Keratinocyte (primary cell): ENCODE measurements at regions not wholly inside any gene's neighbourhood (a gene's known extent, or its start where the extent isn't known, plus 50 kb on each side); places are given as distances from the start of the nearest gene placed in this dataset.

Experiments
- DNase-seq: peaks from one replicate; pipeline ENCODE4 v3.0.0-alpha.2; 2011; ENCODE audit warnings: low read depth, missing footprints, low spot score
- FAIRE-seq: peaks from 2 replicates; lab custom pipeline; 2011; peaks lifted over from hg19 to GRCh38; lab: Jason Lieb, UNC
- H2AFZ ChIP-seq: 2 replicates; pipeline ENCODE4 v1.6.0; 2012; ENCODE audit warnings: low read length, control low read depth, inconsistent platforms; ENCODE audit not compliant: control insufficient read depth
- H3K27ac ChIP-seq: 2 replicates; pipeline ENCODE4 v1.5.1; 2011; ENCODE audit warnings: low read length; ENCODE audit not compliant: control insufficient read depth, insufficient read depth
- H3K27me3 ChIP-seq: 3 replicates; pipeline ENCODE4 v1.6.0; 2011; ENCODE audit warnings: low read length; ENCODE audit not compliant: control insufficient read depth, insufficient read depth; ENCODE audit errors: extremely low read depth
- H3K36me3 ChIP-seq, 2 experiments: 2 replicates in 1 of 2; 3 replicates in 1 of 2; pipeline ENCODE4 v1.5.1; 2011; ENCODE audit warnings: low read length in 2 of 2, mild to moderate bottlenecking in 1 of 2; ENCODE audit not compliant: control insufficient read depth in 2 of 2, insufficient read depth in 2 of 2; ENCODE audit errors: extremely low read depth in 1 of 2
- H3K4me1 ChIP-seq: 3 replicates; pipeline ENCODE4 v1.5.1; 2011; ENCODE audit warnings: low read length; ENCODE audit not compliant: control insufficient read depth, insufficient read depth; ENCODE audit errors: extremely low read depth
- H3K4me2 ChIP-seq: 3 replicates; pipeline ENCODE4 v1.6.0; 2011; ENCODE audit warnings: low read depth, low read length; ENCODE audit not compliant: control insufficient read depth, insufficient read depth; ENCODE audit errors: extremely low read depth
- H3K4me3 ChIP-seq, 3 experiments: fragments of 200-600 bp in 1 of 3; sonication (generic) in 1 of 3; 2 replicates in 2 of 3; 3 replicates in 1 of 3; pipeline ENCODE4 v1.5.1; 2011 to 2016; ENCODE audit warnings: low read length in 3 of 3, mild to moderate bottlenecking in 3 of 3, control low read depth in 2 of 3, inconsistent platforms in 1 of 3, low read depth in 1 of 3, mixed read lengths in 1 of 3, mixed run types in 1 of 3, moderate library complexity in 1 of 3; ENCODE audit not compliant: control insufficient read depth in 2 of 3, insufficient read depth in 2 of 3; ENCODE audit errors: extremely low read depth in 1 of 3
- H3K79me2 ChIP-seq: 2 replicates; pipeline ENCODE4 v1.6.0; 2012; ENCODE audit warnings: low read length; ENCODE audit not compliant: control insufficient read depth, insufficient read depth
- H3K9ac ChIP-seq: 3 replicates; pipeline ENCODE4 v1.6.0; 2011; ENCODE audit warnings: low read length; ENCODE audit not compliant: control insufficient read depth, insufficient read depth; ENCODE audit errors: extremely low read depth
- H3K9me1 ChIP-seq: 3 replicates; pipeline ENCODE4 v1.6.0; 2011; ENCODE audit warnings: low read length; ENCODE audit not compliant: control insufficient read depth, insufficient read depth; ENCODE audit errors: extremely low read depth
- H3K9me3 ChIP-seq: 2 replicates; pipeline ENCODE4 v1.5.1; 2012; ENCODE audit warnings: low read depth, low read length; ENCODE audit not compliant: control insufficient read depth
- H4K20me1 ChIP-seq: 3 replicates; pipeline ENCODE4 v1.6.0; 2011; ENCODE audit warnings: low read length; ENCODE audit not compliant: control insufficient read depth, insufficient read depth; ENCODE audit errors: extremely low read depth
- CTCF ChIP-seq, 3 experiments: IDR thresholded peaks in 1 of 3; conservative IDR thresholded peaks in 1 of 3; optimal IDR thresholded peaks in 1 of 3; 2 replicates in 2 of 3; 3 replicates in 1 of 3; pipeline versions ENCODE3 to v1.5.1; 2011; ENCODE audit warnings: low read length in 3 of 3, mild to moderate bottlenecking in 3 of 3, moderate library complexity in 2 of 3, control low read depth in 1 of 3, inconsistent platforms in 1 of 3; ENCODE audit not compliant: insufficient read depth in 2 of 3; ENCODE audit errors: extremely low read depth in 1 of 3
- EZH2 ChIP-seq: IDR thresholded peaks from one replicate; pipeline ENCODE4 v1.6.1; 2012; ENCODE audit warnings: inconsistent platforms, mild to moderate bottlenecking, low read length, moderate library complexity
- dilution Hi-C: fragments of 300-500 bp; cut with MboI; formaldehyde crosslinking; loops from one replicate; pipeline ENCODE4 v1.7.0; 2020; ENCODE audit warnings: low sequenced_read_pairs; ENCODE audit not compliant: extremely low pct_ligation_motif_present

- Histone ChIP-seq H3K27me3 (no peaks in the 10 kb centered on the region), H3K9ac (no peak overlapping the region), H2AFZ (no peak overlapping the region), H3K27ac (no peak overlapping the region), H3K9me1 (no peaks in the 10 kb centered on the region), H3K4me2 (no peak overlapping the region), H4K20me1 (no peaks in the 10 kb centered on the region), H3K9me3 (no peaks in the 10 kb centered on the region), H3K79me2 (no peaks in the 10 kb centered on the region), H3K36me3 (no peaks in the 10 kb centered on the region), H3K4me1 (no peaks in the 10 kb centered on the region), H3K4me3 (no peak overlapping the region)
- TF ChIP-seq CTCF (optimal IDR thresholded peaks at IDR 0.05 in 1 of 3, IDR thresholded peaks at IDR 0.05 in 1 of 3, conservative IDR thresholded peaks at IDR 0.05 in 1 of 3; ENCODE audit: extremely low read depth in 1 of 3, insufficient read depth in 2 of 3, low read length in 3 of 3) (no peak), EZH2 (no peak)
- FAIRE-seq (no peak), DNase-seq (no peak)
- dilution Hi-C loops = no loop called here
These were observed 99.1 kb upstream of the MC4R start for GRCh38 chr18:60471652-60472051.

GRCh38 chr18:60485201-60485600 is 112.6 kb upstream of the MC4R start:
- Histone ChIP-seq H3K9me3 (no peaks in the 10 kb centered on the region), H3K27me3 (no peaks in the 10 kb centered on the region), H2AFZ (no peak overlapping the region), H3K4me3 (no peak overlapping the region), H3K4me1 (no peaks in the 10 kb centered on the region), H3K9ac (no peak overlapping the region), H3K4me2 (no peak overlapping the region), H4K20me1 (no peaks in the 10 kb centered on the region), H3K36me3 (no peaks in the 10 kb centered on the region), H3K79me2 (no peaks in the 10 kb centered on the region), H3K27ac (no peak overlapping the region), H3K9me1 (no peaks in the 10 kb centered on the region)
- TF ChIP-seq CTCF (optimal IDR thresholded peaks at IDR 0.05 in 1 of 3, IDR thresholded peaks at IDR 0.05 in 1 of 3, conservative IDR thresholded peaks at IDR 0.05 in 1 of 3; ENCODE audit: extremely low read depth in 1 of 3, insufficient read depth in 2 of 3, low read length in 3 of 3) (no peak), EZH2 (no peak)
- dilution Hi-C loops = no loop called here
- DNase-seq (no peak), FAIRE-seq (no peak)
